Loucy (cell line): ENCODE measurements at regions not wholly inside any gene's neighbourhood (a gene's known extent, or its start where the extent isn't known, plus 50 kb on each side); places are given as distances from the start of the nearest gene placed in this dataset.

Experiments used
- EZH2phosphoT487 ChIP-seq: fragments of 200-600 bp; IDR thresholded peaks from 2 replicates; pipeline ENCODE4 v1.6.1; 2018; ENCODE audit warnings: antibody characterized with exemption, mild to moderate bottlenecking, moderate library complexity, borderline replicate concordance
- TF ChIP-seq, protein P1 (sequence below): fragments of 200-600 bp; sonication (generic); conservative IDR thresholded peaks from 2 replicates; pipeline ENCODE4 v1.5.1; 2014; ENCODE audit warnings: mild to moderate bottlenecking, antibody characterized with exemption, low read length

GRCh38 chr12:105943525-105943924, 195.2 kb downstream of the NUAK1 start:
- TF ChIP-seq EZH2phosphoT487, result no peak
- TF ChIP-seq, protein P1, sequence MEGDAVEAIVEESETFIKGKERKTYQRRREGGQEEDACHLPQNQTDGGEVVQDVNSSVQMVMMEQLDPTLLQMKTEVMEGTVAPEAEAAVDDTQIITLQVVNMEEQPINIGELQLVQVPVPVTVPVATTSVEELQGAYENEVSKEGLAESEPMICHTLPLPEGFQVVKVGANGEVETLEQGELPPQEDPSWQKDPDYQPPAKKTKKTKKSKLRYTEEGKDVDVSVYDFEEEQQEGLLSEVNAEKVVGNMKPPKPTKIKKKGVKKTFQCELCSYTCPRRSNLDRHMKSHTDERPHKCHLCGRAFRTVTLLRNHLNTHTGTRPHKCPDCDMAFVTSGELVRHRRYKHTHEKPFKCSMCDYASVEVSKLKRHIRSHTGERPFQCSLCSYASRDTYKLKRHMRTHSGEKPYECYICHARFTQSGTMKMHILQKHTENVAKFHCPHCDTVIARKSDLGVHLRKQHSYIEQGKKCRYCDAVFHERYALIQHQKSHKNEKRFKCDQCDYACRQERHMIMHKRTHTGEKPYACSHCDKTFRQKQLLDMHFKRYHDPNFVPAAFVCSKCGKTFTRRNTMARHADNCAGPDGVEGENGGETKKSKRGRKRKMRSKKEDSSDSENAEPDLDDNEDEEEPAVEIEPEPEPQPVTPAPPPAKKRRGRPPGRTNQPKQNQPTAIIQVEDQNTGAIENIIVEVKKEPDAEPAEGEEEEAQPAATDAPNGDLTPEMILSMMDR, result no peak
